NCI-H1436 (cell line): ENCODE measurements at regions not wholly inside any gene's neighbourhood (a gene's known extent, or its start where the extent isn't known, plus 50 kb on each side); places are given as distances from the start of the nearest gene placed in this dataset.

ENCODE experiments used
- DNase-seq: peaks from one replicate; lab custom pipeline; 2025; lab: John Stamatoyannopoulos, UW

GRCh38 chr6:142500250-142500786, 198.5 kb downstream of the ADGRG6 start:
- no peak for DNase-seq

- DNase-seq = no peak
Observed at GRCh38 chr6:142501795-142502194, 200.0 kb downstream of the ADGRG6 start.

GRCh38 chr6:142507065-142507464, 205.3 kb downstream of the ADGRG6 start:
- no peak for DNase-seq

- DNase-seq = no peak
Observed at GRCh38 chr6:142510211-142510610, 208.4 kb downstream of the ADGRG6 start.

- DNase-seq = no peak
Observed at GRCh38 chr6:142518126-142518525, 216.3 kb downstream of the ADGRG6 start.

- DNase-seq = no peak
Observed at GRCh38 chr6:142518761-142519160, 217.0 kb downstream of the ADGRG6 start.

- DNase-seq = no peak
Observed at GRCh38 chr6:142521791-142522190, 220.0 kb downstream of the ADGRG6 start.

- no peak for DNase-seq
Observed at GRCh38 chr6:142523515-142524375, 221.9 kb downstream of the ADGRG6 start.

- no peak for DNase-seq
Observed at GRCh38 chr6:142530566-142530965, 228.8 kb downstream of the ADGRG6 start.

- DNase-seq = no peak
Observed at GRCh38 chr6:142531727-142532126, 229.9 kb downstream of the ADGRG6 start.

- no peak for DNase-seq
Observed at GRCh38 chr6:142534076-142534475, 232.3 kb downstream of the ADGRG6 start.

- DNase-seq = no peak
Observed at GRCh38 chr6:142534484-142534883, 232.7 kb downstream of the ADGRG6 start.

GRCh38 chr6:142537612-142538478, 236.0 kb downstream of the ADGRG6 start:
- DNase-seq = peak; percentile 30

GRCh38 chr6:142542704-142543233, 241.0 kb downstream of the ADGRG6 start:
- no peak for DNase-seq

- no peak for DNase-seq
Observed at GRCh38 chr6:142543606-142544005, 241.8 kb downstream of the ADGRG6 start.

GRCh38 chr6:142544199-142544838, 242.5 kb downstream of the ADGRG6 start:
- DNase-seq = no peak

GRCh38 chr6:142545147-142545546, 243.3 kb downstream of the ADGRG6 start:
- DNase-seq = no peak

- no peak for DNase-seq
Observed at GRCh38 chr6:142548566-142548965, 246.8 kb downstream of the ADGRG6 start.

- DNase-seq = no peak
Observed at GRCh38 chr6:142550310-142551063, 248.7 kb downstream of the ADGRG6 start.

GRCh38 chr6:142551274-142551811, 249.5 kb downstream of the ADGRG6 start:
- no peak for DNase-seq

GRCh38 chr6:142558786-142559185, 257.0 kb downstream of the ADGRG6 start:
- DNase-seq = no peak
